ENCODE measurements at regions not wholly inside any gene's neighbourhood (a gene's known extent, or its start where the extent isn't known, plus 50 kb on each side); places are given as distances from the start of the nearest gene placed in this dataset.

- ChIA-PET CTCF (no interaction called here), POLR2A (no interaction called here)
- WGBS (ENCODE audit: insufficient coverage): 91% methylated on average over 5 of the region's 8 CpGs
- no peak overlapping the region for H3K4me3 Mint-ChIP-seq
- no peak for DNase-seq
- no peaks in the 10 kb centered on the region for H3K4me1 Mint-ChIP-seq
- TF ChIP-seq EZH2 (IDR thresholded peaks at IDR 0.05; ENCODE audit: borderline replicate concordance, insufficient read depth, low read depth, low read length, poor library complexity, severe bottlenecking) (no peak), CTCF (IDR thresholded peaks at IDR 0.05) (no peak)
- Histone ChIP-seq H3K9ac (ENCODE audit: low read length) (no peak overlapping the region), H3K36me3 (replicated peaks in 1 of 2; ENCODE audit: control extremely low read depth in 1 of 2, control insufficient read depth in 1 of 2, extremely low read depth in 1 of 2, insufficient read depth in 2 of 2, low read length in 1 of 2) (no peaks in the 10 kb centered on the region), H4K20me1 (ENCODE audit: control insufficient read depth, insufficient read depth, low read length, poor library complexity, severe bottlenecking) (no peaks in the 10 kb centered on the region), H2AFZ (ENCODE audit: insufficient read depth, low read depth, low read length, poor library complexity, severe bottlenecking) (no peak overlapping the region), H3K4me1 (ENCODE audit: control insufficient read depth in 2 of 2, insufficient read depth in 2 of 2, low read length in 2 of 2) (no peaks in the 10 kb centered on the region), H3K4me3 (ENCODE audit: control extremely low read depth in 1 of 5, extremely low read depth in 1 of 5, insufficient read depth in 1 of 5, low read depth in 2 of 5, low read length in 4 of 5) (no peak overlapping the region), H3K27ac (ENCODE audit: low read length in 2 of 2) (no peak overlapping the region), H3K4me2 (replicated peaks; ENCODE audit: low read depth, low read length, poor library complexity, severe bottlenecking) (no peak overlapping the region), H3K9me3 (ENCODE audit: control extremely low read depth in 1 of 3, control insufficient read depth in 2 of 3, insufficient read depth in 1 of 3, low read length in 2 of 3) (peaks cover 0 to 4% (median 0%) of the 10 kb centered on the region in 3 donors), H3K27me3 (replicated peaks in 1 of 4; ENCODE audit: control extremely low read depth in 1 of 4, control insufficient read depth in 3 of 4, insufficient read depth in 4 of 4, low read length in 3 of 4) (no peaks in the 10 kb centered on the region), H3K79me2 (ENCODE audit: control insufficient read depth, insufficient read depth, low read length) (no peaks in the 10 kb centered on the region)
- no peaks in the 10 kb centered on the region for H3K27me3 Mint-ChIP-seq
- no peak for ATAC-seq (ENCODE audit: low read depth)
- H3K9me3 Mint-ChIP-seq (ENCODE audit: insufficient read depth): no peaks in the 10 kb centered on the region
- intact Hi-C loops (cut with micrococcal nuclease): no loop called here
- H3K27ac Mint-ChIP-seq: no peak overlapping the region
These were observed 110.5 kb downstream of the NGF start for GRCh38 chr1:115227346-115228082.

- Mint-ChIP-seq H3K4me3 (no peak overlapping the region), H3K27ac (no peak overlapping the region), H3K27me3 (peaks cover 2% of the 10 kb centered on the region), H3K4me1 (no peaks in the 10 kb centered on the region), H3K9me3 (ENCODE audit: insufficient read depth) (no peaks in the 10 kb centered on the region)
- no peak for DNase-seq
- ATAC-seq (ENCODE audit: low read depth): no peak
- no peak overlapping the region for H3K4me2 ChIP-seq (replicated peaks; ENCODE audit: low read depth, low read length, poor library complexity, severe bottlenecking)
- intact Hi-C loops (cut with micrococcal nuclease): no loop called here
- H2AFZ ChIP-seq (ENCODE audit: insufficient read depth, low read depth, low read length, poor library complexity, severe bottlenecking): no peak overlapping the region
- no peak overlapping the region for H3K4me3 ChIP-seq (ENCODE audit: control extremely low read depth in 1 of 5, extremely low read depth in 1 of 5, insufficient read depth in 1 of 5, low read depth in 2 of 5, low read length in 4 of 5)
- 85% methylated on average over 10 of the region's 11 CpGs for WGBS (ENCODE audit: insufficient coverage)
- H3K36me3 ChIP-seq (replicated peaks in 1 of 2; ENCODE audit: control extremely low read depth in 1 of 2, control insufficient read depth in 1 of 2, extremely low read depth in 1 of 2, insufficient read depth in 2 of 2, low read length in 1 of 2): no peaks in the 10 kb centered on the region
- no peaks in the 10 kb centered on the region for H3K4me1 ChIP-seq (ENCODE audit: control insufficient read depth in 2 of 2, insufficient read depth in 2 of 2, low read length in 2 of 2)
- no peak overlapping the region for H3K27ac ChIP-seq (ENCODE audit: low read length in 2 of 2)
- POLR2A ChIA-PET: no interaction called here
- no peak overlapping the region for H3K9ac ChIP-seq (ENCODE audit: low read length)
- CTCF ChIA-PET: no interaction called here
- TF ChIP-seq CTCF (IDR thresholded peaks at IDR 0.05) (no peak), EZH2 (IDR thresholded peaks at IDR 0.05; ENCODE audit: borderline replicate concordance, insufficient read depth, low read depth, low read length, poor library complexity, severe bottlenecking) (no peak)
- peaks cover 0 to 4% (median 0%) of the 10 kb centered on the region in 3 donors for H3K9me3 ChIP-seq (ENCODE audit: control extremely low read depth in 1 of 3, control insufficient read depth in 2 of 3, insufficient read depth in 1 of 3, low read length in 2 of 3)
- H3K79me2 ChIP-seq (ENCODE audit: control insufficient read depth, insufficient read depth, low read length): no peaks in the 10 kb centered on the region
- H3K27me3 ChIP-seq (replicated peaks in 1 of 4; ENCODE audit: control extremely low read depth in 1 of 4, control insufficient read depth in 3 of 4, insufficient read depth in 4 of 4, low read length in 3 of 4): peaks cover 0 to 3% (median 0%) of the 10 kb centered on the region in 4 experiments
- no peaks in the 10 kb centered on the region for H4K20me1 ChIP-seq (ENCODE audit: control insufficient read depth, insufficient read depth, low read length, poor library complexity, severe bottlenecking)
These were observed 111.9 kb downstream of the NGF start for GRCh38 chr1:115225993-115226685.

Measured in B cell (primary cell).